ENCODE measurements at regions not wholly inside any gene's neighbourhood (a gene's known extent, or its start where the extent isn't known, plus 50 kb on each side); places are given as distances from the start of the nearest gene placed in this dataset.

DNA sequence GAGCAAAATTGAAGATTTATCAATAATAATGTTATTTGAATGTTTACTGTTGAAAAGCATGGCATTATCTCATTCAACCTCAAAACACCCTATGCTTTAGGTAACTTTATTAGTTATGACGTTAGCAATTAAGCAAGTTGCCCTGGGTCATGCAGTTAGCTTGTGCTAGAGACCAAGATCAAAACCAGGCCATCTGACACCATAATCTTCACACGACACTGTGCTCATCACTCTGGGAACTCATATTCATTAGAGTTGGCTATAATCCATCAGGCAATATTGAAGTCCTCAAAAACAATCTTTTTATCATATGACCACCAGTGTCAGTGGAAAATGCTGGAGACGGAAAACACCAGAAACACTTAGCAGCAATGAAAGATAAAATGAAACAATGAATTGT, 253.5 kb downstream of the PCDH20 start:
- TF ChIP-seq, protein P1, sequence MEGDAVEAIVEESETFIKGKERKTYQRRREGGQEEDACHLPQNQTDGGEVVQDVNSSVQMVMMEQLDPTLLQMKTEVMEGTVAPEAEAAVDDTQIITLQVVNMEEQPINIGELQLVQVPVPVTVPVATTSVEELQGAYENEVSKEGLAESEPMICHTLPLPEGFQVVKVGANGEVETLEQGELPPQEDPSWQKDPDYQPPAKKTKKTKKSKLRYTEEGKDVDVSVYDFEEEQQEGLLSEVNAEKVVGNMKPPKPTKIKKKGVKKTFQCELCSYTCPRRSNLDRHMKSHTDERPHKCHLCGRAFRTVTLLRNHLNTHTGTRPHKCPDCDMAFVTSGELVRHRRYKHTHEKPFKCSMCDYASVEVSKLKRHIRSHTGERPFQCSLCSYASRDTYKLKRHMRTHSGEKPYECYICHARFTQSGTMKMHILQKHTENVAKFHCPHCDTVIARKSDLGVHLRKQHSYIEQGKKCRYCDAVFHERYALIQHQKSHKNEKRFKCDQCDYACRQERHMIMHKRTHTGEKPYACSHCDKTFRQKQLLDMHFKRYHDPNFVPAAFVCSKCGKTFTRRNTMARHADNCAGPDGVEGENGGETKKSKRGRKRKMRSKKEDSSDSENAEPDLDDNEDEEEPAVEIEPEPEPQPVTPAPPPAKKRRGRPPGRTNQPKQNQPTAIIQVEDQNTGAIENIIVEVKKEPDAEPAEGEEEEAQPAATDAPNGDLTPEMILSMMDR (IDR thresholded peaks at IDR 0.05; ENCODE audit: borderline replicate concordance, control extremely low read depth, extremely low read depth, insufficient read depth, missing control alignments) = no peak
- in situ Hi-C loops (cut with MboI; ENCODE audit: low sequenced_read_pairs, unreplicated experiment) = no loop called here
- no peak for DNase-seq (ENCODE audit: low spot score)

DNA sequence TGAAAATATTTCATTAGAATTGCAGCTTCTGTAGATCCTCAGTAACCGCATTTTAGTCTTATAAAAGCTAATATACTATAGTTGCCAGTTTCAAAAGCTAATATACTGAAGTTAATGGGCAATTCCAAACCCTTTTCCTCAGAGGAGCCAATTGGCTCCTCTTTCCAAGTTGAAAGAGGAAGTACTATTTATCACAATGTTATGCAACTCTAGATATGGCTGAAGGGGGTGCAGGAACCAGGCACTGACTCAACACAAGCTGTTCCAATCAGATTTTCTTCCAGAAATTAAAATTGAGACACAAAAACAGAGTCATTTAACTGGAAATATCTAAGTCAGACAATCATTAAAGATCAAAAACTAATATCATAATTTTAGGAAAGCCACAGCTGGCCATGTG, 258.9 kb downstream of the PCDH20 start:
- DNase-seq (ENCODE audit: low spot score) = no peak
- in situ Hi-C loops (cut with MboI; ENCODE audit: low sequenced_read_pairs, unreplicated experiment) = no loop called here
- TF ChIP-seq, protein P1 (IDR thresholded peaks at IDR 0.05; ENCODE audit: borderline replicate concordance, control extremely low read depth, extremely low read depth, insufficient read depth, missing control alignments) = no peak

GRCh38 chr13:61151062-61151461, 264.6 kb downstream of the PCDH20 start:
- TF ChIP-seq, protein P1 (IDR thresholded peaks at IDR 0.05; ENCODE audit: borderline replicate concordance, control extremely low read depth, extremely low read depth, insufficient read depth, missing control alignments) = no peak
- in situ Hi-C loops (cut with MboI; ENCODE audit: low sequenced_read_pairs, unreplicated experiment) = no loop called here
- DNase-seq (ENCODE audit: low spot score) = no peak

GRCh38 chr13:61149331-61149730, 266.3 kb downstream of the PCDH20 start:
- in situ Hi-C loops (cut with MboI; ENCODE audit: low sequenced_read_pairs, unreplicated experiment) = no loop called here
- no peak for DNase-seq (ENCODE audit: low spot score)
- TF ChIP-seq, protein P1 (IDR thresholded peaks at IDR 0.05; ENCODE audit: borderline replicate concordance, control extremely low read depth, extremely low read depth, insufficient read depth, missing control alignments) = no peak

- no peak for DNase-seq (ENCODE audit: low spot score)
These were observed 266.8 kb downstream of the PCDH20 start for GRCh38 chr13:61148691-61149315.

GRCh38 chr13:61148211-61148610, 267.4 kb downstream of the PCDH20 start:
- TF ChIP-seq, protein P1 (IDR thresholded peaks at IDR 0.05; ENCODE audit: borderline replicate concordance, control extremely low read depth, extremely low read depth, insufficient read depth, missing control alignments) = no peak
- no peak for DNase-seq (ENCODE audit: low spot score)
- in situ Hi-C loops (cut with MboI; ENCODE audit: low sequenced_read_pairs, unreplicated experiment) = no loop called here

More at GRCh38 chr13:61148691-61149315, 266.8 kb downstream of the PCDH20 start:
- in situ Hi-C loops (cut with MboI; ENCODE audit: low sequenced_read_pairs, unreplicated experiment) = no loop called here
- TF ChIP-seq, protein P1 (IDR thresholded peaks at IDR 0.05; ENCODE audit: borderline replicate concordance, control extremely low read depth, extremely low read depth, insufficient read depth, missing control alignments) = no peak

Data from GM13976 (cell line).